ENCODE measurements at regions not wholly inside any gene's neighbourhood (a gene's known extent, or its start where the extent isn't known, plus 50 kb on each side); places are given as distances from the start of the nearest gene placed in this dataset.

- DNase-seq, result no peak
These were observed 1015.1 kb downstream of the TLE4 start for GRCh38 chr9:80586786-80587330.

GRCh38 chr9:80571953-80572352, 1000.2 kb downstream of the TLE4 start:
- DNase-seq, result no peak

- DNase-seq, result no peak
These were observed 997.5 kb downstream of the TLE4 start for GRCh38 chr9:80569236-80569635.

- DNase-seq, result no peak
These were observed 989.8 kb downstream of the TLE4 start for GRCh38 chr9:80561526-80561925.

- no peak for DNase-seq
These were observed 989.2 kb downstream of the TLE4 start for GRCh38 chr9:80560976-80561375.

- DNase-seq, result no peak
These were observed 985.5 kb downstream of the TLE4 start for GRCh38 chr9:80557256-80557655.

- no peak for DNase-seq
These were observed 984.9 kb downstream of the TLE4 start for GRCh38 chr9:80556631-80557030.

- DNase-seq, result no peak
These were observed 984.1 kb downstream of the TLE4 start for GRCh38 chr9:80555782-80556325.

GRCh38 chr9:80554856-80555255, 983.1 kb downstream of the TLE4 start:
- DNase-seq, result no peak

GRCh38 chr9:80554301-80554700, 982.5 kb downstream of the TLE4 start:
- DNase-seq, result no peak

GRCh38 chr9:80552931-80553330, 981.2 kb downstream of the TLE4 start:
- no peak for DNase-seq

- DNase-seq, result no peak
These were observed 978.4 kb downstream of the TLE4 start for GRCh38 chr9:80550181-80550580.

GRCh38 chr9:80547613-80548012, 975.8 kb downstream of the TLE4 start:
- no peak for DNase-seq

- no peak for DNase-seq
These were observed 968.6 kb downstream of the TLE4 start for GRCh38 chr9:80540387-80540786.

GRCh38 chr9:80538976-80539375, 967.2 kb downstream of the TLE4 start:
- no peak for DNase-seq

- no peak for DNase-seq
These were observed 950.7 kb downstream of the TLE4 start for GRCh38 chr9:80522465-80522864.

GRCh38 chr9:80521151-80521550, 949.4 kb downstream of the TLE4 start:
- DNase-seq, result no peak

GRCh38 chr9:80520231-80520630, 948.5 kb downstream of the TLE4 start:
- DNase-seq, result no peak

GRCh38 chr9:80518441-80518840, 946.7 kb downstream of the TLE4 start:
- no peak for DNase-seq

- DNase-seq, result no peak
These were observed 944.9 kb downstream of the TLE4 start for GRCh38 chr9:80516679-80517078.

GRCh38 chr9:80509358-80509757, 937.6 kb downstream of the TLE4 start:
- no peak for DNase-seq

- DNase-seq, result no peak
These were observed 935.8 kb downstream of the TLE4 start for GRCh38 chr9:80507611-80508010.

GRCh38 chr9:80504601-80505230, 933.0 kb downstream of the TLE4 start:
- DNase-seq, result no peak

GRCh38 chr9:80503671-80504281, 932.0 kb downstream of the TLE4 start:
- no peak for DNase-seq

GRCh38 chr9:80502306-80502705, 930.5 kb downstream of the TLE4 start:
- no peak for DNase-seq

Measured in AML-193 (cell line).